Naive thymus-derived CD4-positive, alpha-beta T cell (primary cell): ENCODE measurements at regions not wholly inside any gene's neighbourhood (a gene's known extent, or its start where the extent isn't known, plus 50 kb on each side); places are given as distances from the start of the nearest gene placed in this dataset. TPM values are rescaled to one million over a fixed set of nuclear protein-coding genes. Genes with fewer than 3 reads are reported as not detected.

Experiments used
- ATAC-seq: fragments of 150-1000 bp; cut with Tn5 transposase; 2 replicates; pipeline ENCODE4 v1.10.0; 2021; ENCODE audit warnings: mild to moderate bottlenecking, moderate library complexity
- CTCF ChIA-PET: fragments of 350-600 bp; sonication (Branson Sonifier 250); formaldehyde crosslinking; loops from one replicate; lab custom pipeline; 2021; ENCODE audit warnings: antibody characterized with exemption; lab: Charles Lee
- POLR2A ChIA-PET: fragments of 350-600 bp; sonication (Branson Sonifier 250); formaldehyde crosslinking; loops from one replicate; lab custom pipeline; 2021; ENCODE audit warnings: antibody characterized with exemption, inconsistent platforms; lab: Charles Lee
- DNase-seq, 9 donors: peaks; one replicate each; pipeline versions ENCODE4 v3.0.0 to v3.0.0-alpha.2; 2020 to 2022; ENCODE audit warnings: mixed read lengths in 1 of 9
- H3K27ac ChIP-seq: one replicate; pipeline ENCODE4 v1.7.0; 2013; ENCODE audit warnings: mild to moderate bottlenecking, low read depth, low read length, moderate library complexity
- H3K27me3 ChIP-seq, 2 donors: one replicate each; pipeline ENCODE4 v1.7.0; 2013; ENCODE audit warnings: low read length in 2 of 2, mild to moderate bottlenecking in 2 of 2, moderate library complexity in 2 of 2; ENCODE audit not compliant: control insufficient read depth in 2 of 2, insufficient read depth in 2 of 2
- H3K36me3 ChIP-seq, 3 experiments: 1 replicate in 2 of 3; 2 replicates in 1 of 3; pipeline ENCODE4 v1.7.0; 2013; ENCODE audit warnings: low read length in 3 of 3, mild to moderate bottlenecking in 3 of 3, moderate library complexity in 1 of 3; ENCODE audit not compliant: insufficient read depth in 3 of 3, control insufficient read depth in 2 of 3
- H3K4me1 ChIP-seq, 2 donors: one replicate each; pipeline ENCODE4 v1.7.0; 2013; ENCODE audit warnings: low read length in 2 of 2, mild to moderate bottlenecking in 2 of 2, moderate library complexity in 1 of 2; ENCODE audit not compliant: control insufficient read depth in 2 of 2, insufficient read depth in 2 of 2
- H3K4me3 ChIP-seq: 2 replicates; pipeline ENCODE4 v1.7.0; 2013; ENCODE audit warnings: mild to moderate bottlenecking, low read length
- H3K9me3 ChIP-seq, 3 experiments: 1 replicate in 2 of 3; 2 replicates in 1 of 3; pipeline ENCODE4 v1.7.0; 2013; ENCODE audit warnings: low read length in 3 of 3; ENCODE audit not compliant: control insufficient read depth in 2 of 3
- H3K27ac Mint-ChIP-seq, 9 donors: one replicate each; pipeline ENCODE4 v1.8.0; 2020 to 2022; ENCODE audit warnings: mixed read lengths in 9 of 9, mild to moderate bottlenecking in 8 of 9, moderate library complexity in 5 of 9, inconsistent platforms in 2 of 9
- H3K27me3 Mint-ChIP-seq, 5 donors: one replicate each; pipeline ENCODE4 v1.8.0; 2021 to 2022; ENCODE audit warnings: mixed read lengths in 5 of 5, mild to moderate bottlenecking in 1 of 5
- H3K36me3 Mint-ChIP-seq, 5 donors: one replicate each; pipeline ENCODE4 v1.8.0; 2020 to 2022; ENCODE audit warnings: mixed read lengths in 5 of 5, mild to moderate bottlenecking in 3 of 5, inconsistent platforms in 1 of 5
- H3K4me1 Mint-ChIP-seq, 7 donors: one replicate each; pipeline ENCODE4 v1.8.0; 2020 to 2022; ENCODE audit warnings: mixed read lengths in 7 of 7, mild to moderate bottlenecking in 3 of 7, inconsistent platforms in 1 of 7
- H3K4me3 Mint-ChIP-seq, 10 donors: one replicate each; pipeline ENCODE4 v1.8.0; 2020 to 2022; ENCODE audit warnings: mild to moderate bottlenecking in 10 of 10, mixed read lengths in 10 of 10, moderate library complexity in 6 of 10, inconsistent platforms in 2 of 10
- H3K9me3 Mint-ChIP-seq, 11 donors: one replicate each; pipeline ENCODE4 v1.8.0; 2020 to 2022; ENCODE audit warnings: mixed read lengths in 11 of 11, mild to moderate bottlenecking in 4 of 11, inconsistent platforms in 1 of 11, moderate library complexity in 1 of 11
- intact Hi-C, 2 donors: fragments of 100-400 bp; cut with micrococcal nuclease; formaldehyde crosslinking; loops; one replicate each; pipeline ENCODE4 v1.15.1; 2023
- microRNA-seq: library from miRNA; unstranded; fragments of <30 nt; microRNA quantifications from one replicate; pipeline ENCODE4 v1.2.0, GENCODE V29; 2022; ENCODE audit warnings: borderline microRNAs expressed

DNA sequence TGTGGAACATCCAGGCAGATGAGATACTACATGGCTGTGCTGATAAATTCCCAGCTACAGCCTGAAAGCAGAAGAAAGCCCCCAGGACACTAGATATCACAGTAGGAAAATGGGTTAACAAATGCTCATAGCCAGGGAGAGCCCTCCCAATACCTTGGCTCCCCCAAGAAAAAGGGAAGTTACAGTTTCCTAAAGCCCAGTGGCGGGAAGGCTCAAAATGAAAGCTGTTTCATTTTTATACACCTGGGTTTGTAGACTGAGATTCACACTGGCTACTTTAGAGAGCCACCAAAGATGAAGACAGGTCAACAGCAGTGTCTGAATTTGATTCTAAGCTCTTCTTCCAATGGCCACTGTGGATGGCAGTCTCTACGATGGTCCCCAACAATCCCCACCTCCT is 55.0 kb upstream of the TOPAZ1 start:
- no peaks in the 10 kb centered on the region for H3K9me3 ChIP-seq
- Mint-ChIP-seq H3K4me3 (no peak overlapping the region), H3K27me3 (peaks cover 14 to 45% (median 19%) of the 10 kb centered on the region in 5 donors), H3K9me3 (peaks cover 0 to 7% (median 0%) of the 10 kb centered on the region in 11 donors), H3K4me1 (peaks cover 0 to 6% (median 0%) of the 10 kb centered on the region in 7 donors), H3K36me3 (peaks cover 0 to 1% (median 0%) of the 10 kb centered on the region in 5 donors), H3K27ac (no peak overlapping the region)
- ChIA-PET CTCF (no interaction called here), POLR2A (no interaction called here)
- intact Hi-C loops, result no loop called here
- H3K36me3 ChIP-seq, result no peaks in the 10 kb centered on the region
- DNase-seq (no peak), ATAC-seq (no peak)
- H3K27ac ChIP-seq, result no peak overlapping the region
- no peak overlapping the region for H3K4me3 ChIP-seq
- H3K27me3 ChIP-seq, result no peaks in the 10 kb centered on the region
- H3K4me1 ChIP-seq, result no peaks in the 10 kb centered on the region

Small RNAs in the stretch of these regions (microRNA-seq; reads per million reads assigned to microRNA genes)
- gene MIR138-1, result not detected
